ENCODE measurements at regions not wholly inside any gene's neighbourhood (a gene's known extent, or its start where the extent isn't known, plus 50 kb on each side); places are given as distances from the start of the nearest gene placed in this dataset.

DNA sequence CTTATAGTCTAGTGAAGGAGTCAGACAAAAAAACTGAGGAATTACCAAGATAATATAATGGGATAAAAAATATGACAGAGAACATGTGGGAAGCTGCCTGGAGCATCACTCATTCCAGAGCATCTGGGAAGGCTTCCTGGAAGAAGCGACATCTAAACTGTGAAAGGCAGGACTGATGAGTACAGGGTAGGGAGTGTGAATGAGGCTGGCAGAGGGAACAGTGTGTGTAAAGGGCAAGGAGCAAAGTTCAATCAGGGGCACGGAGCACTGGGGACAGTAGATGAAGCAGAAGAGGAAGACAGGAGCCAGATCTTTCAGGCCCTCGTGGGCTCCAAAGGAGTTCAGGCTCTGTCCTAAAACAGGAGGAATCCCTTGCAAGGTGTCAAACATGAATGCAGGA lies 55.8 kb upstream of the PRDM11 start:
- CTCF ChIA-PET, result interaction anchor here (2.8 to 22.0 kb wide), 2 partner anchors 15 to 154 kb away, joined by 7 to 1618 read pairs; no protein-coding TSS in a partner anchor
- no peak for TF ChIP-seq MYC (IDR thresholded peaks at IDR 0.05; ENCODE audit: low read depth, low read length)
- TF ChIP-seq, protein P1, sequence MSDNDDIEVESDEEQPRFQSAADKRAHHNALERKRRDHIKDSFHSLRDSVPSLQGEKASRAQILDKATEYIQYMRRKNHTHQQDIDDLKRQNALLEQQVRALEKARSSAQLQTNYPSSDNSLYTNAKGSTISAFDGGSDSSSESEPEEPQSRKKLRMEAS (IDR thresholded peaks at IDR 0.05; ENCODE audit: insufficient read depth, insufficient read length), result no peak
- TF ChIP-seq FOS (IDR thresholded peaks at IDR 0.05; ENCODE audit: borderline replicate concordance, insufficient read depth, low read length), result no peak
- no peak for TF ChIP-seq POLR2AphosphoS5 (IDR thresholded peaks at IDR 0.05; ENCODE audit: insufficient read depth, low read depth, low read length)
- no peak for TF ChIP-seq CTCF (IDR thresholded peaks at IDR 0.05; ENCODE audit: extremely low read depth in 1 of 2, insufficient read depth in 1 of 2, low read depth in 1 of 2, low read length in 2 of 2)
- TF ChIP-seq GATA2 (IDR thresholded peaks at IDR 0.05; ENCODE audit: insufficient read depth, insufficient read length, low read depth, low read length), result no peak
- TF ChIP-seq JUN (IDR thresholded peaks at IDR 0.05; ENCODE audit: borderline replicate concordance, insufficient read depth, insufficient read length, low read depth), result no peak
- no peak for TF ChIP-seq POLR2A (IDR thresholded peaks at IDR 0.05; ENCODE audit: low read depth, low read length)
- no peak for TF ChIP-seq EZH2 (IDR thresholded peaks at IDR 0.05; ENCODE audit: borderline replicate concordance, low read depth, low read length, severe bottlenecking)
- POLR2A ChIA-PET, result no interaction called here
- FAIRE-seq (no peak), DNase-seq (ENCODE audit: low read depth, low spot score) (no peak)
- H3K4me1 ChIP-seq (ENCODE audit: control insufficient read depth, extremely low read depth, insufficient read depth, low read length), result no peaks in the 10 kb centered on the region
- no peak overlapping the region for H3K4me3 ChIP-seq (replicated peaks in 1 of 3; ENCODE audit: insufficient read depth in 1 of 3, low read depth in 1 of 3, low read length in 3 of 3)
- no peaks in the 10 kb centered on the region for H3K79me2 ChIP-seq (ENCODE audit: control insufficient read depth, insufficient read depth, low read length)
- dilution Hi-C loops (cut with MboI; ENCODE audit: extremely low pct_ligation_motif_present, low sequenced_read_pairs), result no loop called here
- peaks cover 11 to 17% of the 10 kb centered on the region in 2 experiments for H3K27me3 ChIP-seq (ENCODE audit: control insufficient read depth in 2 of 2, insufficient read depth in 2 of 2, low read length in 2 of 2)
- H3K4me2 ChIP-seq (ENCODE audit: insufficient read depth, low read length), result no peak overlapping the region
- no peak overlapping the region for H2AFZ ChIP-seq (ENCODE audit: low read depth, low read length)
- no peaks in the 10 kb centered on the region for H4K20me1 ChIP-seq (replicated peaks; ENCODE audit: control insufficient read depth, extremely low read depth, insufficient read depth, low read length)
- no peaks in the 10 kb centered on the region for H3K36me3 ChIP-seq (ENCODE audit: control insufficient read depth in 2 of 2, extremely low read depth in 1 of 2, insufficient read depth in 2 of 2, low read length in 2 of 2)
- no TSS peak for BruUV-seq (replicated peaks)
- intact Hi-C loops (cut with micrococcal nuclease), result no loop called here
- H3K9me1 ChIP-seq (replicated peaks; ENCODE audit: control insufficient read depth, extremely low read depth, insufficient read depth, low read length), result no peaks in the 10 kb centered on the region
- no peak overlapping the region for H3K9ac ChIP-seq (replicated peaks; ENCODE audit: extremely low read depth, insufficient read depth, low read length)
- H3K9me3 ChIP-seq (replicated peaks; ENCODE audit: control insufficient read depth, insufficient read depth, low read length), result no peaks in the 10 kb centered on the region
- no peak overlapping the region for H3K27ac ChIP-seq (ENCODE audit: insufficient read depth, low read depth, low read length)
